HG03460 (cell line): ENCODE measurements at regions not wholly inside any gene's neighbourhood (a gene's known extent, or its start where the extent isn't known, plus 50 kb on each side); places are given as distances from the start of the nearest gene placed in this dataset.

Experiments
- ATAC-seq: cut with Tn5 transposase; IDR thresholded peaks from one replicate; pipeline ENCODE4 v1.9.1; 2021; ENCODE audit not compliant: unreplicated experiment

GRCh38 chr2:145669301-145669700 is 1149.4 kb upstream of the ZEB2 start:
- ATAC-seq = no peak

GRCh38 chr2:145666552-145666951 is 1146.6 kb upstream of the ZEB2 start:
- no peak for ATAC-seq

- ATAC-seq = no peak
These were observed 1137.3 kb upstream of the ZEB2 start for GRCh38 chr2:145657265-145657664.

- no peak for ATAC-seq
These were observed 1135.3 kb upstream of the ZEB2 start for GRCh38 chr2:145655165-145655765.

GRCh38 chr2:145654746-145655145 is 1134.8 kb upstream of the ZEB2 start:
- no peak for ATAC-seq

GRCh38 chr2:145654156-145654555 is 1134.2 kb upstream of the ZEB2 start:
- no peak for ATAC-seq

- no peak for ATAC-seq
These were observed 1133.6 kb upstream of the ZEB2 start for GRCh38 chr2:145653553-145653952.

GRCh38 chr2:145652571-145653545 is 1132.9 kb upstream of the ZEB2 start:
- ATAC-seq = no peak

GRCh38 chr2:145652036-145652435 is 1132.1 kb upstream of the ZEB2 start:
- no peak for ATAC-seq

GRCh38 chr2:145650226-145650625 is 1130.3 kb upstream of the ZEB2 start:
- no peak for ATAC-seq

- no peak for ATAC-seq
These were observed 1129.1 kb upstream of the ZEB2 start for GRCh38 chr2:145649061-145649460.

GRCh38 chr2:145644820-145645302 is 1124.9 kb upstream of the ZEB2 start:
- peak; percentile 99 for ATAC-seq

GRCh38 chr2:145638675-145639074 is 1118.8 kb upstream of the ZEB2 start:
- ATAC-seq = peak; percentile 50

- no peak for ATAC-seq
These were observed 1115.9 kb upstream of the ZEB2 start for GRCh38 chr2:145635706-145636427.

- no peak for ATAC-seq
These were observed 1111.6 kb upstream of the ZEB2 start for GRCh38 chr2:145631561-145631960.

- no peak for ATAC-seq
These were observed 1106.4 kb upstream of the ZEB2 start for GRCh38 chr2:145626301-145626700.

- no peak for ATAC-seq
These were observed 1105.2 kb upstream of the ZEB2 start for GRCh38 chr2:145625111-145625510.

- ATAC-seq = no peak
These were observed 1103.2 kb upstream of the ZEB2 start for GRCh38 chr2:145623136-145623535.

- no peak for ATAC-seq
These were observed 1102.4 kb upstream of the ZEB2 start for GRCh38 chr2:145622285-145622684.

- ATAC-seq = no peak
These were observed 1098.0 kb upstream of the ZEB2 start for GRCh38 chr2:145617906-145618305.

GRCh38 chr2:145617420-145617819 is 1097.5 kb upstream of the ZEB2 start:
- ATAC-seq = no peak
